ENCODE measurements at regions not wholly inside any gene's neighbourhood (a gene's known extent, or its start where the extent isn't known, plus 50 kb on each side); places are given as distances from the start of the nearest gene placed in this dataset.

- TF ChIP-seq ARNTL (CRISPR knock-in tag; IDR thresholded peaks at IDR 0.05; ENCODE audit: borderline replicate concordance, low read depth) (no peak), TOX (CRISPR knock-in tag; IDR thresholded peaks at IDR 0.05; ENCODE audit: borderline replicate concordance) (no peak), ZC3H10 (CRISPR knock-in tag; IDR thresholded peaks at IDR 0.05) (no peak), TCF4 (CRISPR knock-in tag; IDR thresholded peaks at IDR 0.05; ENCODE audit: borderline replicate concordance) (no peak), SNAI2 (CRISPR knock-in tag; IDR thresholded peaks at IDR 0.05) (no peak), ESRRG (CRISPR knock-in tag; IDR thresholded peaks at IDR 0.05) (no peak), ZNF565 (CRISPR knock-in tag; conservative IDR thresholded peaks at IDR 0.05; ENCODE audit: low read depth) (no peak), CSDC2 (CRISPR knock-in tag; IDR thresholded peaks at IDR 0.05) (no peak), ZFP30 (CRISPR knock-in tag; IDR thresholded peaks at IDR 0.05) (no peak), GLIS3 (CRISPR knock-in tag; IDR thresholded peaks at IDR 0.05) (no peak)
- TF ChIP-seq, protein P1, sequence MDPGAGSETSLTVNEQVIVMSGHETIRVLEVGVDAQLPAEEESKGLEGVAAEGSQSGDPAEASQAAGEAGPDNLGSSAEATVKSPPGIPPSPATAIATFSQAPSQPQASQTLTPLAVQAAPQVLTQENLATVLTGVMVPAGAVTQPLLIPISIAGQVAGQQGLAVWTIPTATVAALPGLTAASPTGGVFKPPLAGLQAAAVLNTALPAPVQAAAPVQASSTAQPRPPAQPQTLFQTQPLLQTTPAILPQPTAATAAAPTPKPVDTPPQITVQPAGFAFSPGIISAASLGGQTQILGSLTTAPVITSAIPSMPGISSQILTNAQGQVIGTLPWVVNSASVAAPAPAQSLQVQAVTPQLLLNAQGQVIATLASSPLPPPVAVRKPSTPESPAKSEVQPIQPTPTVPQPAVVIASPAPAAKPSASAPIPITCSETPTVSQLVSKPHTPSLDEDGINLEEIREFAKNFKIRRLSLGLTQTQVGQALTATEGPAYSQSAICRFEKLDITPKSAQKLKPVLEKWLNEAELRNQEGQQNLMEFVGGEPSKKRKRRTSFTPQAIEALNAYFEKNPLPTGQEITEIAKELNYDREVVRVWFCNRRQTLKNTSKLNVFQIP (CRISPR knock-in tag; IDR thresholded peaks at IDR 0.05; ENCODE audit: borderline replicate concordance, low read depth), result no peak
- TF ChIP-seq, protein P2, sequence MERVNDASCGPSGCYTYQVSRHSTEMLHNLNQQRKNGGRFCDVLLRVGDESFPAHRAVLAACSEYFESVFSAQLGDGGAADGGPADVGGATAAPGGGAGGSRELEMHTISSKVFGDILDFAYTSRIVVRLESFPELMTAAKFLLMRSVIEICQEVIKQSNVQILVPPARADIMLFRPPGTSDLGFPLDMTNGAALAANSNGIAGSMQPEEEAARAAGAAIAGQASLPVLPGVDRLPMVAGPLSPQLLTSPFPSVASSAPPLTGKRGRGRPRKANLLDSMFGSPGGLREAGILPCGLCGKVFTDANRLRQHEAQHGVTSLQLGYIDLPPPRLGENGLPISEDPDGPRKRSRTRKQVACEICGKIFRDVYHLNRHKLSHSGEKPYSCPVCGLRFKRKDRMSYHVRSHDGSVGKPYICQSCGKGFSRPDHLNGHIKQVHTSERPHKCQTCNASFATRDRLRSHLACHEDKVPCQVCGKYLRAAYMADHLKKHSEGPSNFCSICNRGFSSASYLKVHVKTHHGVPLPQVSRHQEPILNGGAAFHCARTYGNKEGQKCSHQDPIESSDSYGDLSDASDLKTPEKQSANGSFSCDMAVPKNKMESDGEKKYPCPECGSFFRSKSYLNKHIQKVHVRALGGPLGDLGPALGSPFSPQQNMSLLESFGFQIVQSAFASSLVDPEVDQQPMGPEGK (CRISPR knock-in tag; IDR thresholded peaks at IDR 0.05; ENCODE audit: borderline replicate concordance), result no peak
Observed at GRCh38 chr10:27383595-27384542, 120.2 kb upstream of the RAB18 start.
